Astrocyte of the cerebellum (primary cell): ENCODE measurements at regions not wholly inside any gene's neighbourhood (a gene's known extent, or its start where the extent isn't known, plus 50 kb on each side); places are given as distances from the start of the nearest gene placed in this dataset.

Experiments
- DNase-seq: peaks from one replicate; pipeline ENCODE4 v3.0.0-alpha.2; 2011; ENCODE audit warnings: low read depth
- H3K4me3 ChIP-seq: 2 replicates; pipeline ENCODE4 v1.5.1; 2011; ENCODE audit warnings: mild to moderate bottlenecking, low read depth, low read length, moderate library complexity
- in situ Hi-C: cut with HindIII; loops from 2 replicates; pipeline ENCODE4 v1.10.0; 2017; ENCODE audit warnings: low sequenced_read_pairs
- TF ChIP-seq, protein P1 (sequence below): IDR thresholded peaks from 2 replicates; pipeline ENCODE4 v1.5.1; 2012; ENCODE audit warnings: low read length, low read depth, moderate library complexity, mild to moderate bottlenecking; ENCODE audit errors: missing control alignments

- H3K4me3 ChIP-seq: no peak overlapping the region
- in situ Hi-C loops: no loop called here
- no peak for DNase-seq
- TF ChIP-seq, protein P1, sequence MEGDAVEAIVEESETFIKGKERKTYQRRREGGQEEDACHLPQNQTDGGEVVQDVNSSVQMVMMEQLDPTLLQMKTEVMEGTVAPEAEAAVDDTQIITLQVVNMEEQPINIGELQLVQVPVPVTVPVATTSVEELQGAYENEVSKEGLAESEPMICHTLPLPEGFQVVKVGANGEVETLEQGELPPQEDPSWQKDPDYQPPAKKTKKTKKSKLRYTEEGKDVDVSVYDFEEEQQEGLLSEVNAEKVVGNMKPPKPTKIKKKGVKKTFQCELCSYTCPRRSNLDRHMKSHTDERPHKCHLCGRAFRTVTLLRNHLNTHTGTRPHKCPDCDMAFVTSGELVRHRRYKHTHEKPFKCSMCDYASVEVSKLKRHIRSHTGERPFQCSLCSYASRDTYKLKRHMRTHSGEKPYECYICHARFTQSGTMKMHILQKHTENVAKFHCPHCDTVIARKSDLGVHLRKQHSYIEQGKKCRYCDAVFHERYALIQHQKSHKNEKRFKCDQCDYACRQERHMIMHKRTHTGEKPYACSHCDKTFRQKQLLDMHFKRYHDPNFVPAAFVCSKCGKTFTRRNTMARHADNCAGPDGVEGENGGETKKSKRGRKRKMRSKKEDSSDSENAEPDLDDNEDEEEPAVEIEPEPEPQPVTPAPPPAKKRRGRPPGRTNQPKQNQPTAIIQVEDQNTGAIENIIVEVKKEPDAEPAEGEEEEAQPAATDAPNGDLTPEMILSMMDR: no peak
Observed at GRCh38 chr6:51398793-51399192, 580.1 kb downstream of the TFAP2B start.

GRCh38 chr6:51410453-51410852 is 591.8 kb downstream of the TFAP2B start:
- H3K4me3 ChIP-seq: no peak overlapping the region
- in situ Hi-C loops: no loop called here
- no peak for DNase-seq
- TF ChIP-seq, protein P1: no peak

GRCh38 chr6:51411496-51412125 is 592.9 kb downstream of the TFAP2B start:
- in situ Hi-C loops: no loop called here
- TF ChIP-seq, protein P1: no peak
- no peak for DNase-seq
- H3K4me3 ChIP-seq: no peak overlapping the region

DNA sequence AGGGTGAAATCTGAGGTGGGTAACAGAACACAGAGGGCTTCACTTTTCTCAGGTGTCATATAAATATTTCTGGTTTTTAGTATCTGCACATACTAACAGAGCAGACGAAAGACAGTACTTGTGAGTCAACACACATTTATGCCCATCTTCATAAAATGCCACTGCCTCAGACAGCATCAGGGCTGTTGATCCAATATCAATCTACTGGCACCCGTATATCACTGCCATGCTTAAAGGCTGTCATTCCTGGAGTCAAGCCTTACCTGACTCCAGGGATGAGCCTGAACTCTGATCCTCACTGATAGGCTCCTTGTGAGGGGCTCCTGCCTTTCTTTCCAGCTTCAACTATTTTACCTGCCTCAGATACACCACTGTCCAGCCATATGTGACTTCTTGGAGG is 595.7 kb downstream of the TFAP2B start:
- H3K4me3 ChIP-seq: no peak overlapping the region
- no peak for DNase-seq
- in situ Hi-C loops: no loop called here
- TF ChIP-seq, protein P1: no peak

DNA sequence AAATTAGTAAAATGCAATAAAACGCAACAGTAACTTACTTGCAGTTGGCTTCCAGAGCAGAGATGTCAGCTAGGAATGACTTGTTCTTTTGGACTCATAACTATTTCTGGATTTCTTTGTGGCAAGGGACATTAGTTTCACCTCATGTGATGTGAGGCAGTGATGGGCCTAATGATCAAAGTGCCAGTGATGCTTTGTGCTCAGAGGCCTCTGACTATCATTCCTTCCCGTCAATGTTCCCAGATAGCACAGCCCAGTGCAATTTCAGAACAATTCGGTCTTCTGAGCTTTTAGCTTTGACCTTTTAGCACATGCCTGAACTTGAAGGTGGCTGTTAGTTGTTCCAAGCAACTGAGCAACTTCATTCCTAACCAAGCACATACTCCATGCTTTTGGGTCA is 596.8 kb downstream of the TFAP2B start:
- no peak overlapping the region for H3K4me3 ChIP-seq
- no peak for DNase-seq
- TF ChIP-seq, protein P1: no peak
- in situ Hi-C loops: no loop called here

DNA sequence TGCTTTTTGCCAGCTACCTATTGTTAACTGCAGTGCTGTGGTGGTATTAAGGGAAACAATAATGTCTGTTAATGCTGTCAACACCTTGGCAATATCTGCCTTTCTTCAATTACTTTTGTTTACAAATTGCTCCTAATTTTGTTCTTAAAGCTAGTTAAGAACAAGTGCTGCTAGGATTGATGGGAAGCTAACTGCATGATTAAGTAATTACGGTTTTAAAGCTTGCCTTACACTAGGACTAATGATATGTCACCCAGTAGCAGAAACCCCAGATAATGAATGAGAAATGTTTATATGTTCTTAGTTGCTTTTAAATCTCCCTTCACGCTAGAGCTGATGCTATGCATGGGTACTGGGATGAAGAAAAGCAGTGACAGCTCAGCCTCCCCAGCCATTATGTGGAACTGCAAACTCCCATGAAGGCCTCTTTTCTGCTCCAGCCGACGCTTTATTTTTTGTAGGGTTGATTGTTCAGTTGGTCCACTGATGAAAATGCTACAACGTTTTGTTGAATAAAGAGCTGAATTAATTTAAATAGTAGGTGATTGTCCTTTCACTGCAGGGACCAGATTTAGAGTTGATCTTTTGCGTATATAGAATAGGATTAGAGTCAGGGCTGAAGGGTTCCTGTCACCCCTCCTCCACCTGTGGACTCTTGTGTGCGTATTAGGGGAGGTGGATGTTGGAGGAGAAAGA is 610.5 kb downstream of the TFAP2B start:
- TF ChIP-seq, protein P1: no peak
- no peak overlapping the region for H3K4me3 ChIP-seq
- DNase-seq: no peak
- in situ Hi-C loops: no loop called here
